ENCODE measurements at regions not wholly inside any gene's neighbourhood (a gene's known extent, or its start where the extent isn't known, plus 50 kb on each side); places are given as distances from the start of the nearest gene placed in this dataset.

GRCh38 chr2:117693651-117694050, 120.8 kb upstream of the DDX18 start:
- no peak for TF ChIP-seq POLR2A (IDR thresholded peaks at IDR 0.05)
- TF ChIP-seq CTCF (IDR thresholded peaks at IDR 0.05): no peak

All from lower leg skin (tissue), 3 donors.